HepG2 (cell line): ENCODE measurements at regions not wholly inside any gene's neighbourhood (a gene's known extent, or its start where the extent isn't known, plus 50 kb on each side); places are given as distances from the start of the nearest gene placed in this dataset.

Source experiments
- ATAC-seq: fragments of 200-7000 bp; cut with Tn5 transposase; 3 replicates; pipeline ENCODE4 v1.9.1; 2020; ENCODE audit warnings: mild to moderate bottlenecking, moderate library complexity
- BruUV-seq: library from RNA; stranded (reverse); fragments of 400-500 nt; replicated peaks from 2 replicates; lab custom pipeline; 2021; lab: Mats Ljungman, UMichigan
- CTCF ChIA-PET: fragments of 300-600 bp; formaldehyde crosslinking; extraction: SDS; loops from one replicate; lab custom pipeline; 2021; ENCODE audit warnings: low total read pairs, inconsistent platforms, low intra/inter-chr PET ratio; lab: Yijun Ruan, JAX
- POLR2A ChIA-PET: fragments of 350-600 bp; sonication (Branson Sonifier 250); formaldehyde crosslinking; loops from one replicate; lab custom pipeline; 2020; ENCODE audit warnings: antibody characterized with exemption, inconsistent platforms; lab: Yijun Ruan, JAX
- DNase-seq: peaks from one replicate; pipeline ENCODE4 v3.0.0-alpha.2; 2015; ENCODE audit warnings: low spot score
- FAIRE-seq: peaks from 3 replicates; lab custom pipeline; 2011; peaks lifted over from hg19 to GRCh38; lab: Jason Lieb, UNC
- H2AFZ ChIP-seq: one replicate; pipeline ENCODE4 v1.6.1; 2011; ENCODE audit warnings: low read length, inconsistent platforms
- H3K27ac ChIP-seq: fragments of 300-600 bp; 3 replicates; pipeline ENCODE4 v1.8.0; 2011; ENCODE audit warnings: mixed run types, mild to moderate bottlenecking, mixed read lengths, low read length, inconsistent platforms; ENCODE audit not compliant: insufficient read depth; ENCODE audit errors: extremely low read length
- H3K27me3 ChIP-seq, 2 experiments: fragments of 200-600 bp in 1 of 2; 2 replicates in 1 of 2; 3 replicates in 1 of 2; pipeline versions ENCODE4 v1.6.0 to v1.8.0; 2011; ENCODE audit warnings: low read length in 2 of 2, mild to moderate bottlenecking in 2 of 2, moderate library complexity in 2 of 2, inconsistent platforms in 1 of 2; ENCODE audit not compliant: insufficient read depth in 2 of 2, control insufficient read depth in 1 of 2
- H3K36me3 ChIP-seq, 2 experiments: fragments of 200-600 bp in 1 of 2; replicated peaks in 1 of 2; 2 replicates in 1 of 2; 3 replicates in 1 of 2; pipeline versions ENCODE4 v1.5.1 to v1.8.0; 2011; ENCODE audit warnings: low read length in 2 of 2, inconsistent platforms in 1 of 2; ENCODE audit not compliant: insufficient read depth in 2 of 2, control insufficient read depth in 1 of 2
- H3K4me1 ChIP-seq: 2 replicates; pipeline ENCODE4 v1.5.1; 2012; ENCODE audit warnings: low read length, inconsistent platforms; ENCODE audit not compliant: insufficient read depth
- H3K4me2 ChIP-seq: 2 replicates; pipeline ENCODE4 v1.6.0; 2011; ENCODE audit warnings: low read depth, low read length, inconsistent platforms
- H3K4me3 ChIP-seq, 3 experiments: fragments of 200-600 bp in 1 of 3; sonication (generic), shearing (Covaris generic) in 1 of 3; replicated peaks in 1 of 3; 2 replicates each; pipeline ENCODE4 v1.5.1; 2011 to 2016; ENCODE audit warnings: low read length in 3 of 3, inconsistent platforms in 2 of 3, low read depth in 2 of 3, mild to moderate bottlenecking in 2 of 3, control low read depth in 1 of 3, mixed read lengths in 1 of 3; ENCODE audit not compliant: insufficient read depth in 1 of 3
- H3K79me2 ChIP-seq: one replicate; pipeline ENCODE4 v1.6.1; 2011; ENCODE audit warnings: low read length, inconsistent platforms; ENCODE audit not compliant: insufficient read depth
- H3K9ac ChIP-seq: 2 replicates; pipeline ENCODE4 v1.6.0; 2011; ENCODE audit warnings: mild to moderate bottlenecking, low read depth, low read length, inconsistent platforms; ENCODE audit not compliant: insufficient read depth
- H3K9me3 ChIP-seq: 2 replicates; pipeline ENCODE4 v1.5.1; 2012; ENCODE audit warnings: mild to moderate bottlenecking, low read length
- H4K20me1 ChIP-seq: 2 replicates; pipeline ENCODE4 v1.6.0; 2011; ENCODE audit warnings: inconsistent platforms, mild to moderate bottlenecking, low read length, moderate library complexity; ENCODE audit not compliant: insufficient read depth
- HMGXB4 ChIP-seq, 2 experiments: sonication (generic) in 1 of 2; formaldehyde crosslinking in 1 of 2; IDR thresholded peaks; 2 replicates each; pipeline versions ENCODE4 v1.4.0 to v1.6.1; 2018 to 2020; ENCODE audit warnings: missing genetic modification reagents in 2 of 2, borderline replicate concordance in 1 of 2, low read depth in 1 of 2, mild to moderate bottlenecking in 1 of 2, missing biosample characterization in 1 of 2
- NFAT5 ChIP-seq: sonication (generic); formaldehyde crosslinking; IDR thresholded peaks from 2 replicates; pipeline ENCODE4 v1.4.0; 2020; ENCODE audit warnings: missing genetic modification reagents
- NFATC3 ChIP-seq: sonication (generic); formaldehyde crosslinking; IDR thresholded peaks from 2 replicates; pipeline ENCODE4 v1.5.1; 2020; ENCODE audit warnings: mild to moderate bottlenecking, missing genetic modification reagents
- U2AF2 ChIP-seq: fragments of 200-400 bp; formaldehyde crosslinking; IDR thresholded peaks from 2 replicates; pipeline ENCODE4 v1.6.1; 2017; ENCODE audit warnings: low read depth, mild to moderate bottlenecking, low read length
- ZNF280B ChIP-seq: sonication (generic); formaldehyde crosslinking; IDR thresholded peaks from 2 replicates; pipeline ENCODE4 v1.5.0; 2020; ENCODE audit warnings: missing genetic modification reagents, mild to moderate bottlenecking, borderline replicate concordance
- ZNF34 ChIP-seq: sonication (generic); formaldehyde crosslinking; IDR thresholded peaks from 2 replicates; pipeline ENCODE4 v1.4.0; 2020; ENCODE audit warnings: mild to moderate bottlenecking, missing genetic modification reagents, borderline replicate concordance
- ZNF687 ChIP-seq: sonication (generic); formaldehyde crosslinking; IDR thresholded peaks from 2 replicates; pipeline ENCODE4 v1.5.1; 2020; ENCODE audit warnings: mild to moderate bottlenecking, missing genetic modification reagents, moderate library complexity
- WGBS: methylation state at CpG from one replicate; pipeline ENCODE4 v1.1.6; 2017; ENCODE audit warnings: low lambda C conversion rate; 5-methylcytosine and 5-hydroxymethylcytosine counted together
- in situ Hi-C: cut with HindIII; loops from 2 replicates; pipeline ENCODE4 v1.10.0; 2017; ENCODE audit warnings: low pct_unique_long_range_greater_than_20kb; ENCODE audit not compliant: extremely low pct_ligation_motif_present
- intact Hi-C: fragments of 100-400 bp; cut with micrococcal nuclease; formaldehyde crosslinking; loops from one replicate; pipeline ENCODE4 v1.10.0; 2022; ENCODE audit not compliant: unreplicated experiment

- TF ChIP-seq NFAT5 (CRISPR knock-in tag): no peak
These were observed 254.9 kb downstream of the LRIG3 start (continued) for GRCh38 chr12:58665375-58665774.

GRCh38 chr12:58668233-58668632 is 252.1 kb downstream of the LRIG3 start:
- Histone ChIP-seq H3K79me2 (no peaks in the 10 kb centered on the region), H4K20me1 (no peaks in the 10 kb centered on the region), H3K4me3 (no peak overlapping the region), H3K27ac (no peak overlapping the region), H3K4me2 (no peak overlapping the region), H3K9ac (no peak overlapping the region), H3K4me1 (no peaks in the 10 kb centered on the region), H3K27me3 (no peaks in the 10 kb centered on the region), H2AFZ (no peak overlapping the region), H3K36me3 (no peaks in the 10 kb centered on the region), H3K9me3 (no peaks in the 10 kb centered on the region)
- BruUV-seq: no TSS peak
- DNase-seq: no peak
- in situ Hi-C loops (no loop called here), intact Hi-C loops (no loop called here)
- FAIRE-seq: no peak
- POLR2A ChIA-PET: no interaction called here
- WGBS: 35% methylated on average over 2 of the region's 3 CpGs
- CTCF ChIA-PET: no interaction called here
- ATAC-seq: no peak
- TF ChIP-seq U2AF2: no peak
- TF ChIP-seq ZNF280B (CRISPR knock-in tag): no peak
- no peak for TF ChIP-seq HMGXB4 (CRISPR knock-in tag; IDR thresholded peaks at IDR 0.05; ENCODE audit: borderline replicate concordance in 1 of 2, low read depth in 1 of 2)
- no peak for TF ChIP-seq ZNF687 (CRISPR knock-in tag)
- TF ChIP-seq ZNF34: no peak
- no peak for TF ChIP-seq NFATC3
